IPS-20b (cell line): ENCODE measurements at regions not wholly inside any gene's neighbourhood (a gene's known extent, or its start where the extent isn't known, plus 50 kb on each side); places are given as distances from the start of the nearest gene placed in this dataset.
"Not testable (repeated sequence)": the region's sequence is repeated elsewhere in the genome, so short reads cannot be mapped to it uniquely, and the experiment has no call there.

Source experiments
- H3K27ac ChIP-seq: one replicate; pipeline ENCODE4 v1.5.1; 2013; ENCODE audit warnings: low read length
- H3K27me3 ChIP-seq: 2 replicates; pipeline ENCODE4 v1.6.1; 2013; ENCODE audit warnings: mild to moderate bottlenecking, low read length, inconsistent platforms; ENCODE audit not compliant: insufficient read depth
- H3K36me3 ChIP-seq: 2 replicates; pipeline ENCODE4 v1.6.1; 2013; ENCODE audit warnings: low read depth, mild to moderate bottlenecking, inconsistent platforms, low read length, moderate library complexity; ENCODE audit not compliant: insufficient read depth
- H3K4me1 ChIP-seq: 2 replicates; pipeline ENCODE4 v1.6.1; 2013; ENCODE audit warnings: mild to moderate bottlenecking, control low read depth, inconsistent platforms, low read length, moderate library complexity; ENCODE audit not compliant: insufficient read depth
- H3K4me3 ChIP-seq: 2 replicates; pipeline ENCODE4 v1.5.1; 2013; ENCODE audit warnings: mild to moderate bottlenecking, low read length, inconsistent platforms
- H3K9ac ChIP-seq: 2 replicates; pipeline ENCODE4 v1.6.1; 2013; ENCODE audit warnings: low read depth, mild to moderate bottlenecking, inconsistent platforms, low read length, moderate library complexity
- H3K9me3 ChIP-seq: 2 replicates; pipeline ENCODE4 v1.6.1; 2013; ENCODE audit warnings: mild to moderate bottlenecking, low read depth, low read length, inconsistent platforms; ENCODE audit not compliant: insufficient read depth

GRCh38 chr9:101968392-101968791, 229.9 kb upstream of the GRIN3A start:
- Histone ChIP-seq H3K9me3 (no peaks in the 10 kb centered on the region), H3K36me3 (no peaks in the 10 kb centered on the region), H3K4me1 (no peaks in the 10 kb centered on the region)

GRCh38 chr9:101966691-101967090, 228.2 kb upstream of the GRIN3A start:
- no peak overlapping the region for H3K4me3 ChIP-seq
- H3K9ac ChIP-seq = no peak overlapping the region
- H3K27me3 ChIP-seq = no peaks in the 10 kb centered on the region
- H3K36me3 ChIP-seq = no peaks in the 10 kb centered on the region
- no peak overlapping the region for H3K27ac ChIP-seq
- no peaks in the 10 kb centered on the region for H3K4me1 ChIP-seq
- H3K9me3 ChIP-seq = no peaks in the 10 kb centered on the region

More at GRCh38 chr9:101968392-101968791, 229.9 kb upstream of the GRIN3A start:
- no peak overlapping the region for H3K27ac ChIP-seq
- H3K4me3 ChIP-seq = no peak overlapping the region
- no peaks in the 10 kb centered on the region for H3K27me3 ChIP-seq
- no peak overlapping the region for H3K9ac ChIP-seq

- H3K9me3 ChIP-seq = no peaks in the 10 kb centered on the region
- H3K27ac ChIP-seq = no peak overlapping the region
- H3K36me3 ChIP-seq = no peaks in the 10 kb centered on the region
- H3K27me3 ChIP-seq = no peaks in the 10 kb centered on the region
- H3K4me3 ChIP-seq = no peak overlapping the region
- no peak overlapping the region for H3K9ac ChIP-seq
- H3K4me1 ChIP-seq = no peaks in the 10 kb centered on the region
Observed at GRCh38 chr9:101957705-101958104, 219.3 kb upstream of the GRIN3A start.

- Histone ChIP-seq H3K4me1 (no peaks in the 10 kb centered on the region), H3K27me3 (no peaks in the 10 kb centered on the region), H3K9ac (no peak overlapping the region), H3K27ac (no peak overlapping the region), H3K4me3 (no peak overlapping the region), H3K36me3 (no peaks in the 10 kb centered on the region), H3K9me3 (no peaks in the 10 kb centered on the region)
Observed at GRCh38 chr9:101951598-101951997, 213.2 kb upstream of the GRIN3A start.

- Histone ChIP-seq H3K27ac (no peak overlapping the region), H3K27me3 (no peaks in the 10 kb centered on the region), H3K36me3 (no peaks in the 10 kb centered on the region), H3K9ac (no peak overlapping the region), H3K4me3 (no peak overlapping the region), H3K9me3 (no peaks in the 10 kb centered on the region), H3K4me1 (0 out of 2 replicates have a peak, but pooled peaks cover 2% of the 10 kb centered on the region)
Observed at GRCh38 chr9:101931756-101932155, 193.3 kb upstream of the GRIN3A start.

- 0 out of 2 replicates have a peak, but pooled peaks cover 2% of the 10 kb centered on the region for H3K4me1 ChIP-seq
- no peaks in the 10 kb centered on the region for H3K27me3 ChIP-seq
Observed at GRCh38 chr9:101930783-101931182, 192.3 kb upstream of the GRIN3A start.

GRCh38 chr9:101925498-101925897, 187.1 kb upstream of the GRIN3A start:
- Histone ChIP-seq H3K4me1 (0 out of 2 replicates have a peak, but pooled peaks cover 2% of the 10 kb centered on the region), H3K9ac (no peak overlapping the region), H3K4me3 (no peak overlapping the region), H3K9me3 (no peaks in the 10 kb centered on the region), H3K36me3 (no peaks in the 10 kb centered on the region), H3K27ac (no peak overlapping the region), H3K27me3 (no peaks in the 10 kb centered on the region)

More at GRCh38 chr9:101930783-101931182, 192.3 kb upstream of the GRIN3A start:
- Histone ChIP-seq H3K27ac (no peak overlapping the region), H3K9me3 (no peaks in the 10 kb centered on the region), H3K9ac (no peak overlapping the region), H3K4me3 (no peak overlapping the region), H3K36me3 (no peaks in the 10 kb centered on the region)

- H3K4me1 ChIP-seq = no peaks in the 10 kb centered on the region
- no peak overlapping the region for H3K4me3 ChIP-seq
- no peaks in the 10 kb centered on the region for H3K36me3 ChIP-seq
- no peaks in the 10 kb centered on the region for H3K9me3 ChIP-seq
- H3K27ac ChIP-seq = no peak overlapping the region
- H3K9ac ChIP-seq = no peak overlapping the region
- no peaks in the 10 kb centered on the region for H3K27me3 ChIP-seq
Observed at GRCh38 chr9:101923451-101923850, 185.0 kb upstream of the GRIN3A start.

- not testable (repeated sequence) for H3K9me3 ChIP-seq, H3K36me3 ChIP-seq, H3K27ac ChIP-seq, H3K4me3 ChIP-seq, H3K27me3 ChIP-seq, H3K4me1 ChIP-seq, H3K9ac ChIP-seq
Observed at GRCh38 chr9:101916948-101917347, 178.5 kb upstream of the GRIN3A start.

GRCh38 chr9:101915482-101915881, 177.0 kb upstream of the GRIN3A start:
- no peaks in the 10 kb centered on the region for H3K36me3 ChIP-seq
- no peaks in the 10 kb centered on the region for H3K9me3 ChIP-seq
- H3K27ac ChIP-seq = no peak overlapping the region
- H3K4me1 ChIP-seq = no peaks in the 10 kb centered on the region
- H3K27me3 ChIP-seq = no peaks in the 10 kb centered on the region
- H3K4me3 ChIP-seq = no peak overlapping the region
- H3K9ac ChIP-seq = no peak overlapping the region

- H3K27me3 ChIP-seq = no peaks in the 10 kb centered on the region
- no peaks in the 10 kb centered on the region for H3K9me3 ChIP-seq
- no peaks in the 10 kb centered on the region for H3K36me3 ChIP-seq
- no peak overlapping the region for H3K4me3 ChIP-seq
- no peak overlapping the region for H3K9ac ChIP-seq
- H3K27ac ChIP-seq = no peak overlapping the region
- H3K4me1 ChIP-seq = no peaks in the 10 kb centered on the region
Observed at GRCh38 chr9:101912698-101913097, 174.3 kb upstream of the GRIN3A start.

- Histone ChIP-seq H3K27me3 (no peaks in the 10 kb centered on the region), H3K36me3 (no peaks in the 10 kb centered on the region), H3K27ac (no peak overlapping the region), H3K4me1 (no peaks in the 10 kb centered on the region), H3K9me3 (no peaks in the 10 kb centered on the region), H3K9ac (no peak overlapping the region), H3K4me3 (no peak overlapping the region)
Observed at GRCh38 chr9:101907466-101907865, 169.0 kb upstream of the GRIN3A start.

- Histone ChIP-seq H3K4me1 (no peaks in the 10 kb centered on the region), H3K4me3 (no peak overlapping the region), H3K9me3 (no peaks in the 10 kb centered on the region), H3K27me3 (no peaks in the 10 kb centered on the region), H3K27ac (no peak overlapping the region), H3K9ac (no peak overlapping the region), H3K36me3 (no peaks in the 10 kb centered on the region)
Observed at GRCh38 chr9:101904845-101905244, 166.4 kb upstream of the GRIN3A start.
